WERI-Rb-1 (cell line): ENCODE measurements at regions not wholly inside any gene's neighbourhood (a gene's known extent, or its start where the extent isn't known, plus 50 kb on each side); places are given as distances from the start of the nearest gene placed in this dataset.

Source experiments
- DNase-seq: peaks from one replicate; pipeline ENCODE4 v3.0.0-alpha.2; 2020
- H3K27ac ChIP-seq: fragments of 250-450 bp; sonication (Bioruptor Pico); 2 replicates; pipeline ENCODE4 v1.5.1; 2020; ENCODE audit warnings: mild to moderate bottlenecking, moderate library complexity
- H3K27me3 ChIP-seq: fragments of 250-450 bp; sonication (Bioruptor Pico); 2 replicates; pipeline ENCODE4 v1.5.1; 2021; ENCODE audit warnings: mild to moderate bottlenecking, low read depth, moderate library complexity; ENCODE audit not compliant: insufficient read depth, severe bottlenecking
- H3K36me3 ChIP-seq: fragments of 250-450 bp; sonication (Bioruptor Pico); 2 replicates; pipeline ENCODE4 v1.5.1; 2020; ENCODE audit warnings: mild to moderate bottlenecking, moderate library complexity
- H3K4me3 ChIP-seq: 2 replicates; pipeline ENCODE4 v1.5.1; 2011; ENCODE audit warnings: low read depth, mild to moderate bottlenecking, control low read depth, low read length
- H3K9me3 ChIP-seq: fragments of 250-450 bp; sonication (Bioruptor Pico); 2 replicates; pipeline ENCODE4 v1.5.1; 2021; ENCODE audit warnings: mild to moderate bottlenecking, moderate library complexity; ENCODE audit not compliant: severe bottlenecking
- TF ChIP-seq, protein P1 (sequence below): IDR thresholded peaks from 2 replicates; pipeline ENCODE4 v1.5.1; 2011; ENCODE audit warnings: low read depth, mild to moderate bottlenecking, control low read depth, inconsistent platforms, low read length

DNA sequence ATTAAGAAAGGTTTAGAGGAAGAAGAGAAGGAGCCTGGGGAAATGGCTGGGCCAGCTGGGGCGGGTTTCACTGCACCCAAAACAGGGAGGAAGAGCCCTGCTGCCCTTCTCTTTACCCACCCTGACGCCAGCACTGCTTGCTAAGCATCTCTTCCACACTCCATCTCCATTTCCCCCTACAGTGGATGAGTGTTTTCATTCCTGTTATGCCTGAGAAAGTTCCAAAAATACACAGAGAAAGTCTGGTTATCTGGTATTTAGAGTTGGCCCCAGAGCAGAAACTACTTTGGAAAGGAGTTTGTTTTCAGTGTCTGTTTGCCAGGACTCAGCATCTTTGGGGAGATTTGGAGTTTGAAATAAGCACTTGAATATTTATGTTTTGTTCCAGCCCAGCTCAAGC, 451.0 kb downstream of the SLC4A3 start:
- TF ChIP-seq, protein P1, sequence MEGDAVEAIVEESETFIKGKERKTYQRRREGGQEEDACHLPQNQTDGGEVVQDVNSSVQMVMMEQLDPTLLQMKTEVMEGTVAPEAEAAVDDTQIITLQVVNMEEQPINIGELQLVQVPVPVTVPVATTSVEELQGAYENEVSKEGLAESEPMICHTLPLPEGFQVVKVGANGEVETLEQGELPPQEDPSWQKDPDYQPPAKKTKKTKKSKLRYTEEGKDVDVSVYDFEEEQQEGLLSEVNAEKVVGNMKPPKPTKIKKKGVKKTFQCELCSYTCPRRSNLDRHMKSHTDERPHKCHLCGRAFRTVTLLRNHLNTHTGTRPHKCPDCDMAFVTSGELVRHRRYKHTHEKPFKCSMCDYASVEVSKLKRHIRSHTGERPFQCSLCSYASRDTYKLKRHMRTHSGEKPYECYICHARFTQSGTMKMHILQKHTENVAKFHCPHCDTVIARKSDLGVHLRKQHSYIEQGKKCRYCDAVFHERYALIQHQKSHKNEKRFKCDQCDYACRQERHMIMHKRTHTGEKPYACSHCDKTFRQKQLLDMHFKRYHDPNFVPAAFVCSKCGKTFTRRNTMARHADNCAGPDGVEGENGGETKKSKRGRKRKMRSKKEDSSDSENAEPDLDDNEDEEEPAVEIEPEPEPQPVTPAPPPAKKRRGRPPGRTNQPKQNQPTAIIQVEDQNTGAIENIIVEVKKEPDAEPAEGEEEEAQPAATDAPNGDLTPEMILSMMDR, result no peak
- Histone ChIP-seq H3K4me3 (no peak overlapping the region), H3K27ac (no peak overlapping the region), H3K36me3 (no peaks in the 10 kb centered on the region), H3K27me3 (no peaks in the 10 kb centered on the region), H3K9me3 (no peaks in the 10 kb centered on the region)
- DNase-seq, result no peak

DNA sequence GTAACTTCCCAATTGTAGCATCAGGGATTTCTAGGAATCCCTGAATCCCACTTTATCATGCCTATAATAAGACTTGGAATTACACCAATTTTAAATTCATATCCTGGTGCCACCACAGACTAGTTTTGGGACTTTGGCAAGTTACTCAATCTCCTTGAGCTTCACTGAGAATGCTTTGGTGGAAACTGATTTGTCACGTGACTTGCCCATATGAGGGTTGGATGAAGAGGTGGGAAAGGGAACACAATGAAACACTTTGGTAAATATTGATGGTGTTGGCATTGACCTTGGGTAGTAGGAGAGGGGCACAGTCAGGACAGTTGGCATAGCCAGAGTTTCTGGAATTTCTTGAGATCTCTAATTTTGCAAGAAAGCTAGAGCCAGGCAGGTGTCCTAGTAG, 452.2 kb downstream of the SLC4A3 start:
- H3K27ac ChIP-seq, result no peak overlapping the region

DNA sequence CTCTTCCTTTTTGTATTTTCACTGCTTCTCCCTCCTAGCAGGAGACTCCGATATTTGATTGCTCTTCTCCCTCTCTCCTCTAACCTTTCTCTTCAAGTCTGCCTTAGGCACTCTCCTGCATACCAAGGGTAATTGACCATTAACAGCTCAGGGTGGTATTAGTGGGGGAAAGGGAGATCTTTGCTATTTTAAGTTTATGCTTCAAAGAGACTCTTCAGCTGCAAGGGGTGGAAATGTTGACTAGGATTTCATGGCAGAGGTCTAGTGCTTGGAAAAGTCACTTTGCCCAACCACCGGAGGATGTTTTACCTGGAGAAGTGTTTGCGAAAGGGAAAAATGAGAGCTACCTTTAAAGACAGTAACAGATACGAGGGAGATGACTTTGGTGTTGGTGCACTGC, 453.7 kb downstream of the SLC4A3 start:
- TF ChIP-seq, protein P1, result no peak
- DNase-seq, result no peak
- H3K4me3 ChIP-seq, result no peak overlapping the region

More for the DNA sequence above, 452.2 kb downstream of the SLC4A3 start:
- no peaks in the 10 kb centered on the region for H3K27me3 ChIP-seq
- no peak for DNase-seq
- TF ChIP-seq, protein P1, result no peak
- no peak overlapping the region for H3K4me3 ChIP-seq
- H3K36me3 ChIP-seq, result no peaks in the 10 kb centered on the region
- H3K9me3 ChIP-seq, result no peaks in the 10 kb centered on the region

DNA sequence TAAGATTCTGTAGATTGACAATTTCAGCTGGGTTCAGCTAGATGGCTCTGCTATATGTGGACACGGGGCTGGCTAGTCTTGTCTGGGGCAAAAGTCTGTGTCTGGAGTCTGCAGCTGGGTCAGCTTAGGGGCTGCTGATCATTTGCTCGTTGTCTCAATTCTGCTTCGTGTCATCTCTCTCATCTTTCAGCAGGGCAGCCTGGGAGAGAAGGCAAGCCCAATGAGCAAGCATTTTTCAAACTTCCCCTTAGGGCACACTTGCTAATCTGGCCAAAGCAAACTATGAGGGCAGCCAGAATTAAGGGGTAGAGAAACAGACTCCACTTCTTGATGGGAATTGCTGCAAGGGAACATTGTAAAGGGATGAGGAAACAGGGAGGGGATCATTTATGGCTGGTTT, 462.6 kb downstream of the SLC4A3 start:
- no peak for DNase-seq
- no peak overlapping the region for H3K4me3 ChIP-seq
- H3K27me3 ChIP-seq, result no peaks in the 10 kb centered on the region
- H3K36me3 ChIP-seq, result no peaks in the 10 kb centered on the region
- no peak overlapping the region for H3K27ac ChIP-seq
- H3K9me3 ChIP-seq, result no peaks in the 10 kb centered on the region
- TF ChIP-seq, protein P1, result no peak

More for the DNA sequence above, 453.7 kb downstream of the SLC4A3 start:
- H3K36me3 ChIP-seq, result no peaks in the 10 kb centered on the region
- no peaks in the 10 kb centered on the region for H3K27me3 ChIP-seq
- H3K27ac ChIP-seq, result no peak overlapping the region
- no peaks in the 10 kb centered on the region for H3K9me3 ChIP-seq

DNA sequence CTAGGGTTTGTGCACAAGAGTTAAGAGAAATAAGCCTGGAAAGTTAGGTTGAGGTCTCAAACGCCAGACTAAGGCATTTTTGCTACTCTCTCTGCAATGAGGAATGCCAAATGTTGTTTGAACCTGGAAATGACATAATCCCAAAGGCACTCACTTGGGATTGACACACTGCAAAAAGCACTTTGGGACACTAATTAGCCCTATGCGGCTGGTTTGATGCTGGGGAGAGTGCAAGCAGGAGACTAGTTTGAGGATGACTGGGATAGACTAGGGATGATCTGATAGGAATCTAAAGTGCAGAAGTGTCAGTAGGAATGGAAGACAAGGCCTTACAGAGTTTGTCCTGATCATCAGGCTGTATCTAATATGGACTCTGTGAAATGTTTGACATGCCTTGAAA, 469.0 kb downstream of the SLC4A3 start:
- DNase-seq, result no peak
- H3K27ac ChIP-seq, result no peak overlapping the region
- H3K9me3 ChIP-seq, result no peaks in the 10 kb centered on the region
- TF ChIP-seq, protein P1, result no peak
- H3K4me3 ChIP-seq, result no peak overlapping the region
- no peaks in the 10 kb centered on the region for H3K27me3 ChIP-seq
- no peaks in the 10 kb centered on the region for H3K36me3 ChIP-seq

DNA sequence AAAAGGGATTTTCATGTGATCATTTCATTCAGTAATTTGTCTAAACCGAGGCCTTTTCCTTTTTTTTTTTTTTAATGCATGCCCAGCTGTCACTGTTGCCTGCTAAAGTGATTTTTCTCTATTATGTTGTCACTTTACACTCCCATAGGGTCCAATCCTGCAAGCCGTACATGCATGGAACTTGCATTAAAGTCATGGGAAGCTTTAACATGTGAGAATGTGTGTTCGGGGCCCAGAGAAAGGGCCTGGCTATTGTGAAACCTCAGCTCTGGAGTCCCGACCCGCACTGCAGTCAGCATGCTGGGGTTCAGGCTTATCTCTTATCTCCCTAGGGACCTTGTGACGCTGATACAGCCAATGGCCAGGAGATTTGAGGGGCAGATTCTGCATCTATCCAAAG, 474.6 kb downstream of the SLC4A3 start:
- peak; percentile 12 for DNase-seq
- TF ChIP-seq, protein P1, result no peak
- Histone ChIP-seq H3K27me3 (no peaks in the 10 kb centered on the region), H3K4me3 (no peak overlapping the region), H3K27ac (no peak overlapping the region), H3K9me3 (no peaks in the 10 kb centered on the region), H3K36me3 (no peaks in the 10 kb centered on the region)
